PC-3 (cell line): ENCODE measurements at regions not wholly inside any gene's neighbourhood (a gene's known extent, or its start where the extent isn't known, plus 50 kb on each side); places are given as distances from the start of the nearest gene placed in this dataset.

Experiments
- ATAC-seq: fragments of 200-7000 bp; cut with Tn5 transposase; 2 replicates; pipeline ENCODE4 v1.9.1; 2020; ENCODE audit warnings: mild to moderate bottlenecking, moderate library complexity
- BruUV-seq: library from RNA; stranded (reverse); fragments of 400-500 nt; replicated peaks from 2 replicates; lab custom pipeline; 2021; lab: Mats Ljungman, UMichigan
- CTCF ChIA-PET: fragments of 300-600 bp; sonication (Branson Sonifier 250); formaldehyde crosslinking; loops from one replicate; lab custom pipeline; 2022; ENCODE audit warnings: antibody characterized with exemption; lab: Charles Lee
- POLR2A ChIA-PET: fragments of 300-600 bp; sonication (Branson Sonifier 250); formaldehyde crosslinking; loops from one replicate; lab custom pipeline; 2022; ENCODE audit warnings: antibody characterized with exemption; ENCODE audit not compliant: unreplicated experiment; lab: Charles Lee
- DNase-seq: peaks from one replicate; pipeline ENCODE4 v3.0.0-alpha.2; 2015
- H2AFZ ChIP-seq: fragments of 300-600 bp; sonication (generic); 2 replicates; pipeline ENCODE4 v1.6.0; 2016; ENCODE audit warnings: antibody characterized with exemption, low read length
- H3F3A ChIP-seq: fragments of 300-600 bp; sonication (generic); one replicate; pipeline ENCODE4 v1.6.0; 2017; ENCODE audit warnings: antibody characterized with exemption, low read length, control low read depth, mild to moderate bottlenecking; ENCODE audit not compliant: unreplicated experiment
- H3K27ac ChIP-seq: fragments of 300-600 bp; sonication (generic); 2 replicates; pipeline ENCODE4 v1.5.1; 2016; ENCODE audit warnings: mild to moderate bottlenecking, low read length
- H3K27me3 ChIP-seq: fragments of 300-600 bp; sonication (generic); 2 replicates; pipeline ENCODE4 v1.6.1; 2016; ENCODE audit warnings: low read length, mixed read lengths
- H3K36me3 ChIP-seq: fragments of 300-600 bp; sonication (generic); 2 replicates; pipeline ENCODE4 v1.6.1; 2016; ENCODE audit warnings: low read depth, mixed run types, low read length, mixed read lengths
- H3K4me1 ChIP-seq: fragments of 300-600 bp; sonication (generic); 2 replicates; pipeline ENCODE4 v1.5.1; 2016; ENCODE audit warnings: low read length; ENCODE audit not compliant: insufficient read depth
- H3K4me2 ChIP-seq: fragments of 300-600 bp; sonication (generic); 2 replicates; pipeline ENCODE4 v1.6.0; 2016; ENCODE audit warnings: low read length
- H3K4me3 ChIP-seq: fragments of 300-600 bp; sonication (generic); 2 replicates; pipeline ENCODE4 v1.5.1; 2016; ENCODE audit warnings: mild to moderate bottlenecking, low read length, mixed read lengths
- H3K79me2 ChIP-seq: fragments of 300-600 bp; sonication (generic); 2 replicates; pipeline ENCODE4 v1.6.1; 2017; ENCODE audit warnings: low read length, mixed read lengths
- H3K9ac ChIP-seq: fragments of 300-600 bp; sonication (generic); 2 replicates; pipeline ENCODE4 v1.6.0; 2016; ENCODE audit warnings: mild to moderate bottlenecking, low read length
- H3K9me2 ChIP-seq: fragments of 300-600 bp; sonication (generic); replicated peaks from 2 replicates; pipeline ENCODE4 v1.6.1; 2016; ENCODE audit warnings: mixed run types, low read length, mixed read lengths
- H3K9me3 ChIP-seq: fragments of 300-600 bp; sonication (generic); 2 replicates; pipeline ENCODE4 v1.6.1; 2016; ENCODE audit warnings: low read length, mixed read lengths
- H4K20me1 ChIP-seq: fragments of 300-600 bp; sonication (generic); 2 replicates; pipeline ENCODE4 v1.6.1; 2016; ENCODE audit warnings: low read length, mixed read lengths
- CTCF ChIP-seq: fragments of 300-600 bp; sonication (generic); conservative IDR thresholded peaks from 2 replicates; pipeline ENCODE4 v1.5.1; 2017; ENCODE audit warnings: antibody characterized with exemption, low read depth, mild to moderate bottlenecking, low read length
- EZH2 ChIP-seq: fragments of 300-600 bp; sonication (generic); IDR thresholded peaks from one replicate; pipeline ENCODE4 v1.6.1; 2017; ENCODE audit warnings: antibody characterized with exemption, mild to moderate bottlenecking, low read length; ENCODE audit not compliant: unreplicated experiment
- EZH2phosphoT487 ChIP-seq: fragments of 300-600 bp; sonication (generic); IDR thresholded peaks from 2 replicates; pipeline ENCODE4 v1.6.1; 2018; ENCODE audit warnings: mild to moderate bottlenecking, antibody characterized with exemption, low read length, borderline replicate concordance
- intact Hi-C: fragments of 100-400 bp; cut with micrococcal nuclease; formaldehyde crosslinking; loops from 2 replicates; pipeline ENCODE4 v1.9.0; 2023

DNA sequence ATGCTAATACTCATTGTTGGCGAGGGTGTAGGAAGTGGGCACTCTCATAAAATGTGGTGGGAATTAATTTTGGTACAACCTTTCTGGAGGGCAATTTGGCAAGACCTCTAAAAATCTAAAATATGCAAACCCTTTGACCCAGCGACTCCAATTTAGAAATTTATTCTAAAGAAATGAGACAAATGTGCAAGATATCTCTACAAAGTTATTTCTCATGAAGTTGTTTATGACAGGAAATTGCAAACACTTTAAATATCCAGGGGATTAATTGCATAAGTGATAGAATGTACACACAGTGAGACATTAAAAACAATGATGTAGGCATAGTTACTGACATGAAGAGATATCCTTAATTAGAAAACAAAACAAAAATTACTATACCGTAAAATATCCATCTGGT lies 246.3 kb upstream of the MAP3K1 start:
- Histone ChIP-seq H3K9ac (no peak overlapping the region), H3K9me3 (no peaks in the 10 kb centered on the region), H3K79me2 (no peaks in the 10 kb centered on the region), H3K4me2 (no peak overlapping the region), H3K36me3 (no peaks in the 10 kb centered on the region), H3K4me3 (no peak overlapping the region), H3K9me2 (no peaks in the 10 kb centered on the region), H3F3A (no peaks in the 10 kb centered on the region), H3K27me3 (no peaks in the 10 kb centered on the region), H4K20me1 (no peaks in the 10 kb centered on the region), H2AFZ (no peak overlapping the region), H3K4me1 (no peaks in the 10 kb centered on the region), H3K27ac (no peak overlapping the region)
- CTCF ChIA-PET: no interaction called here
- no TSS peak for BruUV-seq
- TF ChIP-seq CTCF (no peak), EZH2phosphoT487 (no peak), EZH2 (no peak)
- no peak for DNase-seq
- POLR2A ChIA-PET: no interaction called here
- intact Hi-C loops: no loop called here
- no peak for ATAC-seq

- no peaks in the 10 kb centered on the region for H3K27me3 ChIP-seq
- no peak for DNase-seq
- no peaks in the 10 kb centered on the region for H3K36me3 ChIP-seq
- no TSS peak for BruUV-seq
- H3K9me2 ChIP-seq: no peaks in the 10 kb centered on the region
- intact Hi-C loops: no loop called here
- ChIA-PET CTCF (no interaction called here), POLR2A (no interaction called here)
- H3K4me2 ChIP-seq: no peak overlapping the region
- H3K27ac ChIP-seq: no peak overlapping the region
- H3F3A ChIP-seq: no peaks in the 10 kb centered on the region
- H3K79me2 ChIP-seq: no peaks in the 10 kb centered on the region
- H3K4me1 ChIP-seq: no peaks in the 10 kb centered on the region
- H3K9me3 ChIP-seq: no peaks in the 10 kb centered on the region
- TF ChIP-seq EZH2phosphoT487: no peak
- H4K20me1 ChIP-seq: no peaks in the 10 kb centered on the region
- no peak overlapping the region for H3K9ac ChIP-seq
- no peak for ATAC-seq
- no peak overlapping the region for H3K4me3 ChIP-seq
- no peak overlapping the region for H2AFZ ChIP-seq
Measured at GRCh38 chr5:56567278-56567677, 248.1 kb upstream of the MAP3K1 start.

- Histone ChIP-seq H3K9ac (no peak overlapping the region), H3K4me1 (no peaks in the 10 kb centered on the region), H3K27ac (no peak overlapping the region), H2AFZ (no peak overlapping the region), H3K9me2 (no peaks in the 10 kb centered on the region), H3K36me3 (no peaks in the 10 kb centered on the region), H3K4me2 (no peak overlapping the region), H3K79me2 (no peaks in the 10 kb centered on the region), H3K9me3 (no peaks in the 10 kb centered on the region), H3F3A (no peaks in the 10 kb centered on the region), H3K27me3 (no peaks in the 10 kb centered on the region), H3K4me3 (no peak overlapping the region), H4K20me1 (no peaks in the 10 kb centered on the region)
- no peak for ATAC-seq
- ChIA-PET POLR2A (no interaction called here), CTCF (no interaction called here)
- TF ChIP-seq EZH2phosphoT487: no peak
- no peak for TF ChIP-seq EZH2
- TF ChIP-seq CTCF: no peak
- BruUV-seq: no TSS peak
- intact Hi-C loops: no loop called here
- no peak for DNase-seq
Measured at GRCh38 chr5:56566374-56567249, 248.7 kb upstream of the MAP3K1 start.
